Astrocyte of the spinal cord (primary cell): ENCODE measurements at regions not wholly inside any gene's neighbourhood (a gene's known extent, or its start where the extent isn't known, plus 50 kb on each side); places are given as distances from the start of the nearest gene placed in this dataset.

ENCODE experiments used
- DNase-seq: peaks from one replicate; pipeline ENCODE4 v3.0.0; 2011; ENCODE audit warnings: low read depth, low spot score
- H3K4me3 ChIP-seq: 2 replicates; pipeline ENCODE4 v1.5.1; 2011; ENCODE audit warnings: low read depth, mild to moderate bottlenecking, low read length, moderate library complexity
- CTCF ChIP-seq: IDR thresholded peaks from 2 replicates; pipeline ENCODE4 v1.5.1; 2012; ENCODE audit warnings: low read depth, mild to moderate bottlenecking, low read length, inconsistent platforms
- in situ Hi-C: cut with HindIII; loops from 2 replicates; pipeline ENCODE4 v1.10.0; 2017; ENCODE audit warnings: low sequenced_read_pairs

GRCh38 chr2:12341215-12341614 lies 375.5 kb upstream of the TRIB2 start:
- in situ Hi-C loops, result no loop called here
- DNase-seq, result no peak
- TF ChIP-seq CTCF, result no peak
- H3K4me3 ChIP-seq, result no peak overlapping the region

- TF ChIP-seq CTCF, result no peak
- in situ Hi-C loops, result no loop called here
These were observed 374.8 kb upstream of the TRIB2 start for GRCh38 chr2:12341920-12342319.

GRCh38 chr2:12343141-12343540 lies 373.6 kb upstream of the TRIB2 start:
- DNase-seq, result no peak
- in situ Hi-C loops, result no loop called here
- H3K4me3 ChIP-seq, result no peak overlapping the region
- no peak for TF ChIP-seq CTCF

More at GRCh38 chr2:12341920-12342319, 374.8 kb upstream of the TRIB2 start:
- DNase-seq, result no peak
- H3K4me3 ChIP-seq, result no peak overlapping the region

- no peak for TF ChIP-seq CTCF
- H3K4me3 ChIP-seq, result no peak overlapping the region
- DNase-seq, result peak; percentile 26
- in situ Hi-C loops, result no loop called here
These were observed 369.7 kb upstream of the TRIB2 start for GRCh38 chr2:12347066-12347493.

- DNase-seq, result no peak
- H3K4me3 ChIP-seq, result no peak overlapping the region
- in situ Hi-C loops, result no loop called here
- TF ChIP-seq CTCF, result no peak
These were observed 368.5 kb upstream of the TRIB2 start for GRCh38 chr2:12348216-12348615.

GRCh38 chr2:12350821-12351220 lies 365.9 kb upstream of the TRIB2 start:
- no peak overlapping the region for H3K4me3 ChIP-seq
- in situ Hi-C loops, result no loop called here
- no peak for DNase-seq
- no peak for TF ChIP-seq CTCF

- peak; percentile 25 for DNase-seq
- in situ Hi-C loops, result no loop called here
- H3K4me3 ChIP-seq, result no peak overlapping the region
- no peak for TF ChIP-seq CTCF
These were observed 363.8 kb upstream of the TRIB2 start for GRCh38 chr2:12352889-12353288.
